CD4-positive, alpha-beta T cell treated with Interleukin-15 for 4 hours (primary cell): ENCODE measurements at regions not wholly inside any gene's neighbourhood (a gene's known extent, or its start where the extent isn't known, plus 50 kb on each side); places are given as distances from the start of the nearest gene placed in this dataset.
"Not testable (repeated sequence)": the region's sequence is repeated elsewhere in the genome, so short reads cannot be mapped to it uniquely, and the experiment has no call there.

Source experiments
- DNase-seq: peaks from one replicate; pipeline ENCODE4 v3.0.0-alpha.2; 2020; ENCODE audit warnings: low spot score

GRCh38 chr5:136740228-136740627 lies 374.9 kb upstream of the TRPC7 start:
- no peak for DNase-seq

- not testable (repeated sequence) for DNase-seq
These were observed 373.9 kb upstream of the TRPC7 start for GRCh38 chr5:136739271-136739670.

DNA sequence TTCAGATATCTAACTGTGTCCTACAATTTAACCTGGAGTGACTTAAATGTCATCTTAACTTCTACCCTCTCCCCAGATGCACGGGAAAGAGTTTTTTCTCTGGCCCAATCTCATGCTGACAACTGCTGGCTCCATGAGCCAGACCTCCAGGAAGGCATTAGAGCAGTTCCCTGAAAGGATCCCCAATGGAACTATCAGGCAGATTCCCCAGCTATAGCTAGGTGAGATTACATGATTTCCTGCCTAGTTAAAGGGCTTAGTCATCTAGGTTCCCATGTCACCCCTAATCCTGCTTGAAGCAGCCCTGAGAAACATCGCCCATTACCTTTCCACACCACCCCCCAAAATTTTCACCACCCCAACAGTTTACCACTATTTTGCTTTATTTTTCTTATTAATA lies 373.5 kb upstream of the TRPC7 start:
- DNase-seq: no peak

GRCh38 chr5:136736021-136736420 lies 370.7 kb upstream of the TRPC7 start:
- no peak for DNase-seq

- DNase-seq: not testable (repeated sequence)
These were observed 370.3 kb upstream of the TRPC7 start for GRCh38 chr5:136735611-136736010.

DNA sequence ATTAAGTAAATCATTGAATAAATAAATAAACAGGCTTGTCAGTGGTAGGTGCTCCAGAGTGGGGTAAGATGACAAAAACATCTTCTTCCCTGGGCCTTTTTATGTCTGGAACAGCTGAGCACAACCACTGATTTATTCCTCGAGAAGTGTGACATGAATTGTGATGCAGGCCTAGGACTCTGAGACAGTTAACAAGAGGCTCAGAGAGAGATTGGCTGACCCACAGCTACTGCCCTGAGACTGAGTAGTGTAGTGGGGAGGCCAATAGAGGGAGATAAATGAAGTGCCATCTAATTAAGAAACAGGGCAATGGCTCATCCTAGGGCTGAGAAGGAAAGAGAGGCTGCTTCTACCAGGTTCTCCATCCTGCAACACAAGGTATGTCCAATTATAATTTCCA lies 369.3 kb upstream of the TRPC7 start:
- no peak for DNase-seq

DNA sequence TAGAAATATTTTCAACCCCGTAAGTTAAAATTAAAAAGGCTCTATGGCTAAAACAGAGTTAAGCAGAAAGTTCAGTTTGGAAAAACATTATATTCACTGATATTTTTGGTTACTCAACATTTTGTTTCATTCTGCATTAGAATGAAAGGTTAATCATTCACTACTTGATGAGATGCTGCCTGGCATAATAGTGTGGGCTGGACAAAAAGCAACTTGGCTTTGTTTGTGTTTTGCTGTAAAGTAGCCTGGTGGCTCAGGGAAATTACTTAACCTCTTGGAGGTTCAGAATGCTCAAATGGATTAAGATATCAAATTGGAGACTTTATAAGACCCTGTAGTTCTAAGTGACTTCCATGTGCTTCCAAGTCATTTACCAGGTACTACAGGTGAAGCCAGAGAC lies 367.4 kb upstream of the TRPC7 start:
- DNase-seq: no peak

DNA sequence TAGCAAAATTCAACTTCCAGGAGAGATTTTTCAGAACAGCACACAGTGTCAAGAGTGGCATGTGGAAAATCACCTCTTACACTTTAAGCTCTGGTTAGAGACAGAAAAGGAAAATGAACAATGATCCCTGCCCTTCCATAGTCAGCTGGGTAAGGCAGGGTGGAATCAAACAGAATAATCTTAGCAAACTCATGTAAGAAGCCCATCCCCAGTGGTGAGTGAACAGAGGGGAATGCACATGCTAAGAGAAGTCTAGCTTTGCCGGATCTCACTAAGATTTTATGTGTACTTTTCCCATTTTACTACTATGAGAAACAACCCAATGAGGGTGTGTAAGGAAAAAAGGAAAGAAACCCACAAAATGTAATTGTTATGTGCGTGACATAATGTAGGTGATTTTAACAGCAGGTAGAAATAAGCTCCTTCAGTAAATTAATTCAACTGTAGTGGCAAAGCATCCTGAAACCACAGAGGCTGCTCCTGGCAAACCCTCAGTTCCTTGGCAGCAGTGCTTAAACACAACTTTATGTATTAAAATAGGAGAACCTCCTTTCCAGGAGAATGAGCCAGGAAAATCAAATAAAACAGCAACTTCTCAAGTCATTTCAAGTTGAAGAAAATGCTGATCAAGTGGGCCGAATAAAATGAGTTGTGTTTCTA lies 366.0 kb upstream of the TRPC7 start:
- no peak for DNase-seq

- no peak for DNase-seq
These were observed 365.1 kb upstream of the TRPC7 start for GRCh38 chr5:136730426-136730825.

- DNase-seq: no peak
These were observed 364.6 kb upstream of the TRPC7 start for GRCh38 chr5:136729901-136730355.

GRCh38 chr5:136726506-136726905 lies 361.2 kb upstream of the TRPC7 start:
- DNase-seq: no peak

- DNase-seq: no peak
These were observed 358.8 kb upstream of the TRPC7 start for GRCh38 chr5:136724161-136724560.

- DNase-seq: no peak
These were observed 357.2 kb upstream of the TRPC7 start for GRCh38 chr5:136722581-136722980.

- no peak for DNase-seq
These were observed 356.7 kb upstream of the TRPC7 start for GRCh38 chr5:136722086-136722485.

GRCh38 chr5:136720674-136721073 lies 355.3 kb upstream of the TRPC7 start:
- DNase-seq: no peak

GRCh38 chr5:136717917-136718316 lies 352.6 kb upstream of the TRPC7 start:
- DNase-seq: no peak

DNA sequence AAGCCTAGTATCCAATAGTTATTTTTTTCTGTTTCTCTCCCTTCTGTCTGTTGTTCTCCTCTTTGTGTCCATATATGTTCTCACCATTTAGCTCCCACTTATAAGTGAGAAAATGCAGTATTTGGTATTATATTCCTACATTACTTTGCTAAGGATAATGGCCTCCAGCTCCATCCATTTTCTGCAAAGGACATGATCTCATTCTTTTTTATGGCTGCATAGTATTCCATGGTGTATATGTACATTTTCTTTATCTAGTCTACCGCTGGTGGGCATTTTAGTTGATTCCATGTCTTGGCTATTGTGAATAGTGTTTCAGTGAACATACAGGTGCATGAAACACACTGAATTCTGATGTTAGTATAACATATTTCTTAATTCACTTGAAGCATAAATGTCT lies 348.9 kb upstream of the TRPC7 start:
- no peak for DNase-seq

- no peak for DNase-seq
These were observed 347.3 kb upstream of the TRPC7 start for GRCh38 chr5:136712628-136713027.

GRCh38 chr5:136710834-136711233 lies 345.5 kb upstream of the TRPC7 start:
- DNase-seq: no peak

DNA sequence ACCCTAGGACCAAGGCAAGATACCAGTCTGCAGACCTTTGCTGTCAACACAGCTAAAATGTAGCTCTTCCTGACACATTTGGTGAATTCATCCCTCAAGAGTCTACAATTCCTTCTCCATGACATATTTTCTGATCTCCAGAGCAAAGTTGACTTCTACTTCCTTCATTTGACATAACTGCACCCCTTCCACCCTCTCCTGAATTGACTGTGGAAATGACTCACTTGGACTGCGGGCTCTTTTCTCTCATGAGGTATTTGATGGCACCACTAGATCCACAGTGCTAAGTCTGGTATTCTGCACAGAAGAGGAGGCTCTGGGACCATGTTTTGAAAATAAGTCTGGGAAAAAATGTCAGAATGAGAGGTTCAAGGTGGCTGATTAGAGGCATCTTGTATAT lies 338.4 kb upstream of the TRPC7 start:
- no peak for DNase-seq

GRCh38 chr5:136703036-136703435 lies 337.7 kb upstream of the TRPC7 start:
- no peak for DNase-seq

GRCh38 chr5:136701191-136701590 lies 335.8 kb upstream of the TRPC7 start:
- DNase-seq: no peak

DNA sequence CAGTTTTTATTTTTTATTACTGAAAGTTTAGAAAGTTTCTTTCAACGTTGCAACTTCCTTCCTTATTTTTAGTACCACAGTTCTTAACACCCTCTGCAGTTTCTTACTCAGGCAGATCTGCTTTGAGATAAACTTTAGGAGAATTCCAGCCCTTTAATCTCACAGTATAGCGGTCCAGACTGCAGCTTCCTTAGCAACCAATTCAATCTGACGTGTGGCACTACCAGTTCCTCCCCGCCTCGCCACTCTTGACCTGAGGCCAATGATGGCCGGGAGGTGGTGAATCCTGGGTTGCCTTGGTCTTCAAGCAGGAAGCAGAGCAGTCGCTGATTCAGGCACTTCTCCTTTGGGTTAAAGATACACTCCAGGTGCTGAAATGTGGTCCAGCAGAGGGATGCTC lies 334.3 kb upstream of the TRPC7 start:
- DNase-seq: no peak

DNA sequence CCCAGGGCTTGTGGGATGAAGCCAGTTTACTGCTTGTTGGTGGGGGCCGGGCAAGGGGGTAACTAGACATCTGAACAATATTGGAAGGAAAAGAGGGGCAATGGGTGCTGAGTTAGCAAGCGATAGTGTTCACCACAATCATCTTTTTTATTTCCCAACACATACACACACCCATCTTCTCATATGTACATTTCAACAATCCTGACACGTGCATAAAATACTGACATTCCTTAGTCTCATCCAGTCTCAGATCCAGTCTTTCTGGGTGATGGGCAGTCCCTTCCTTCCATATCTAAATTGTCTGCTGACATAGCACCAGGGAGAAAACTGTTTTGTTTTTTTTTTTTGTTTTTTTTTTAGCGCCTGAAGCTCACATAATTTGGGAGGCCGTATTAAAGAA lies 333.6 kb upstream of the TRPC7 start:
- DNase-seq: no peak

GRCh38 chr5:136694258-136694657 lies 328.9 kb upstream of the TRPC7 start:
- DNase-seq: no peak
